Right renal pelvis (tissue), 4 donors: ENCODE measurements at regions not wholly inside any gene's neighbourhood (a gene's known extent, or its start where the extent isn't known, plus 50 kb on each side); places are given as distances from the start of the nearest gene placed in this dataset.
"Not testable (repeated sequence)": the region's sequence is repeated elsewhere in the genome, so short reads cannot be mapped to it uniquely, and the experiment has no call there.

Source experiments
- DNase-seq, 4 donors: peaks; one replicate each; pipeline ENCODE4 v3.0.0-alpha.2; 2013; ENCODE audit warnings: low read depth in 4 of 4, low spot score in 3 of 4, missing footprints in 1 of 4

- DNase-seq = no peak
Observed at GRCh38 chr2:22153931-22154613, 1030.3 kb downstream of the TDRD15 start.

GRCh38 chr2:22156661-22157060, 1032.9 kb downstream of the TDRD15 start:
- DNase-seq = not testable (repeated sequence)

- DNase-seq = no peak
Observed at GRCh38 chr2:22167256-22167655, 1043.5 kb downstream of the TDRD15 start.

- no peak for DNase-seq
Observed at GRCh38 chr2:22175003-22175402, 1051.2 kb downstream of the TDRD15 start.

- DNase-seq = no peak
Observed at GRCh38 chr2:22185251-22185650, 1061.5 kb downstream of the TDRD15 start.

- DNase-seq = not testable (repeated sequence)
Observed at GRCh38 chr2:22186261-22186828, 1062.6 kb downstream of the TDRD15 start.

- DNase-seq = no peak
Observed at GRCh38 chr2:22189893-22190480, 1066.2 kb downstream of the TDRD15 start.

- no peak for DNase-seq
Observed at GRCh38 chr2:22194218-22194617, 1070.5 kb downstream of the TDRD15 start.

GRCh38 chr2:22196806-22197205, 1073.0 kb downstream of the TDRD15 start:
- DNase-seq = no peak

- DNase-seq = no peak
Observed at GRCh38 chr2:22198381-22199283, 1074.9 kb downstream of the TDRD15 start.

GRCh38 chr2:22199994-22200393, 1076.2 kb downstream of the TDRD15 start:
- no peak for DNase-seq

GRCh38 chr2:22209545-22209944, 1085.8 kb downstream of the TDRD15 start:
- no peak for DNase-seq

- no peak for DNase-seq
Observed at GRCh38 chr2:22213237-22213636, 1089.5 kb downstream of the TDRD15 start.

GRCh38 chr2:22215517-22215916, 1091.7 kb downstream of the TDRD15 start:
- no peak for DNase-seq

- DNase-seq = no peak
Observed at GRCh38 chr2:22217881-22218280, 1094.1 kb downstream of the TDRD15 start.

- no peak for DNase-seq
Observed at GRCh38 chr2:22221006-22221405, 1097.2 kb downstream of the TDRD15 start.

- no peak for DNase-seq
Observed at GRCh38 chr2:22238967-22239366, 1115.2 kb downstream of the TDRD15 start.

GRCh38 chr2:22247466-22247865, 1123.7 kb downstream of the TDRD15 start:
- no peak for DNase-seq

GRCh38 chr2:22248851-22249250, 1125.1 kb downstream of the TDRD15 start:
- peak in 1 of 4 donors; percentile 10 for DNase-seq

GRCh38 chr2:22253171-22253570, 1129.4 kb downstream of the TDRD15 start:
- no peak for DNase-seq

- DNase-seq = no peak
Observed at GRCh38 chr2:22261165-22261564, 1123.8 kb upstream of the KLHL29 start.
